ENCODE measurements at regions not wholly inside any gene's neighbourhood (a gene's known extent, or its start where the extent isn't known, plus 50 kb on each side); places are given as distances from the start of the nearest gene placed in this dataset.
A peak's percentile ranks its signal among the peaks of the same experiment; 100 is the strongest.

DNA sequence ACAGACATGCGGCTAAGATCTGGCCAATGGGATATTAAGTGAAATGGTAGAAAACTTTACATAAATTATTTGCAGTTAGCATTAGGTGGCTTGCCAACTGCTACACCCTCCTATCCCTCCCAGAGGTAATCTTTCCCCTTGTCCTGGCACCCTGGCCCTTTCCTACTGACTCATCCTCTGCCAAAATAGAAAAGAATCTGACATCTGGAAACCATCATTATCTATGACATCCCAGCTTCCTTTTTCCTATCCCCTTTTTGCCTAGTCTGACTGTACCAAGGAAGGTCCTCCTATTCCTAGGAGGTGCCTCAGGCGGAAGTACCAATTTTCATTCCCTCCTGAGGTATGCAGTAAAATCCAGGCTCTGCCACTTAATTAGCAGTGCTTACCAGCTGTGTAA, 163.6 kb upstream of the KLF3 start:
- no peak for DNase-seq (ENCODE audit: low spot score)
- no peak for TF ChIP-seq CTCF (IDR thresholded peaks at IDR 0.05; ENCODE audit: extremely low read depth, missing control alignments)

DNA sequence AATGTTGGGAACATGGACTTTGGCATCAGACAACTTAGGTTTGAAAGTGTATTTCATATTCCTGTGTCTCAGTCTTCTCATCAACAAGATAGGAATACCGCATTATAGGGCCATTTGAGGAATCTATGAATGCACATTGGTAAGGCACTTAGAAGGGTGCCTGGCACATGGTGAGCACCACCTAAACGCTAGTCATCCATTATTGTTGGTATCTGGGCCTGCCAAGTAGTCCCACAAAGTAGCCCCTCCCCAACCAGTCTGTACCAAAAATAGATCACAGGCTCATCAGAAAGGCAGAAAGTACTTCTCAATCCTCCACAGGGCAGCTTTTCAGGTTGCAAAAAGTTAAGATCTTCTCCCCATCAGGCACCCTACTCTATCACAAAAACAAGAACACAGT, 162.3 kb upstream of the KLF3 start:
- TF ChIP-seq CTCF (IDR thresholded peaks at IDR 0.05; ENCODE audit: extremely low read depth, missing control alignments), result no peak
- no peak for DNase-seq (ENCODE audit: low spot score)

GRCh38 chr4:38503689-38504395, 160.2 kb upstream of the KLF3 start:
- DNase-seq (ENCODE audit: low spot score), result peak; percentile 23
- no peak for TF ChIP-seq CTCF (IDR thresholded peaks at IDR 0.05; ENCODE audit: extremely low read depth, missing control alignments)

- no peak for TF ChIP-seq CTCF (IDR thresholded peaks at IDR 0.05; ENCODE audit: extremely low read depth, missing control alignments)
Measured at GRCh38 chr4:38504396-38504715, 159.6 kb upstream of the KLF3 start.

GRCh38 chr4:38509551-38509950, 154.4 kb upstream of the KLF3 start:
- no peak for DNase-seq (ENCODE audit: low spot score)

More at GRCh38 chr4:38504396-38504715, 159.6 kb upstream of the KLF3 start:
- DNase-seq (ENCODE audit: low spot score), result peak; percentile 61

DNA sequence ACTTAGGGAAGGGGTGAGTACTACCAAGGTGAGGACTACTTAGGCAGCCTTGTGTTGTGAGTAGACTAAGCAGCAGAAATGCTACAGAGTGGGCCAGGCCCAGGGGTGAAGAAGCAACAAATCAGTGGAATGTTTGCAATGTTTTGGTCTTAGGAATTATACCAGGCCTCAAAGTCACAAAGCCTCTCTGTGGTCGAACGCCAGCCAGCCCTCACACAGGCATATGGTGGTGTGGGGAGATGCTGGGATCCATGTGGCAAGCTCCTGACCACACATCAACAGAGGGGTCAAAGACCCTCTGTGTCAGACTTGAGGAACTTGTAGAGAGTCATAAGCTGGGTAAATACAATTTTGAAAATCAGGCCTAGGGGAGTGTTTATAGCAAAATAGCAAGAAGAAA, 153.8 kb upstream of the KLF3 start:
- no peak for TF ChIP-seq CTCF (IDR thresholded peaks at IDR 0.05; ENCODE audit: extremely low read depth, missing control alignments)
- no peak for DNase-seq (ENCODE audit: low spot score)

More at GRCh38 chr4:38509551-38509950, 154.4 kb upstream of the KLF3 start:
- no peak for TF ChIP-seq CTCF (IDR thresholded peaks at IDR 0.05; ENCODE audit: extremely low read depth, missing control alignments)

- TF ChIP-seq CTCF (IDR thresholded peaks at IDR 0.05; ENCODE audit: extremely low read depth, missing control alignments), result no peak
- DNase-seq (ENCODE audit: low spot score), result no peak
Measured at GRCh38 chr4:38511702-38512101, 152.3 kb upstream of the KLF3 start.

All from GM20000 (cell line).